Endodermal cell (in vitro differentiated cells): ENCODE measurements at regions not wholly inside any gene's neighbourhood (a gene's known extent, or its start where the extent isn't known, plus 50 kb on each side); places are given as distances from the start of the nearest gene placed in this dataset.

Experiments used
- DNase-seq: peaks from one replicate; pipeline ENCODE4 v3.0.0-alpha.2; 2017
- H3K27ac ChIP-seq: 2 replicates; pipeline ENCODE4 v1.5.1; 2013; ENCODE audit warnings: mild to moderate bottlenecking, low read depth, low read length, moderate library complexity
- H3K27me3 ChIP-seq: 2 replicates; pipeline ENCODE4 v1.6.1; 2013; ENCODE audit warnings: mild to moderate bottlenecking, low read length, moderate library complexity; ENCODE audit not compliant: insufficient read depth, control insufficient read depth, poor library complexity, severe bottlenecking
- H3K36me3 ChIP-seq: 2 replicates; pipeline ENCODE4 v1.7.0; 2013; ENCODE audit warnings: mild to moderate bottlenecking, low read length, moderate library complexity; ENCODE audit not compliant: control insufficient read depth, insufficient read depth
- H3K4me1 ChIP-seq: one replicate; pipeline ENCODE4 v1.7.0; 2013; ENCODE audit warnings: low read length; ENCODE audit not compliant: control insufficient read depth, insufficient read depth
- H3K4me3 ChIP-seq: 2 replicates; pipeline ENCODE4 v1.5.1; 2013; ENCODE audit warnings: mild to moderate bottlenecking, low read length, moderate library complexity
- H3K9ac ChIP-seq: 2 replicates; pipeline ENCODE4 v1.6.1; 2013; ENCODE audit warnings: mild to moderate bottlenecking, low read length, moderate library complexity; ENCODE audit not compliant: poor library complexity, severe bottlenecking; ENCODE audit errors: extremely low read depth
- H3K9me3 ChIP-seq: 2 replicates; pipeline ENCODE4 v1.6.1; 2013; ENCODE audit warnings: mild to moderate bottlenecking, low read length, moderate library complexity; ENCODE audit not compliant: control insufficient read depth
- H3K27ac Mint-ChIP-seq: 2 replicates; pipeline ENCODE4 v1.8.0; 2020; ENCODE audit warnings: mixed read lengths
- H3K27me3 Mint-ChIP-seq: 2 replicates; pipeline ENCODE4 v1.8.0; 2021; ENCODE audit warnings: mild to moderate bottlenecking, mixed read lengths; ENCODE audit not compliant: insufficient read depth
- H3K36me3 Mint-ChIP-seq: 2 replicates; pipeline ENCODE4 v1.8.0; 2020; ENCODE audit warnings: low read depth, mixed read lengths
- H3K4me1 Mint-ChIP-seq: 2 replicates; pipeline ENCODE4 v1.8.0; 2020; ENCODE audit warnings: mixed read lengths
- H3K4me3 Mint-ChIP-seq: 2 replicates; pipeline ENCODE4 v1.8.0; 2020; ENCODE audit warnings: mild to moderate bottlenecking, moderate library complexity, mixed read lengths
- H3K9me3 Mint-ChIP-seq: 2 replicates; pipeline ENCODE4 v1.8.0; 2020; ENCODE audit warnings: mild to moderate bottlenecking, mixed read lengths
- CTCF ChIP-seq: fragments of 200-600 bp; sonication (generic); conservative IDR thresholded peaks from 2 replicates; pipeline ENCODE4 v1.5.0; 2021; ENCODE audit warnings: antibody characterized with exemption, mild to moderate bottlenecking
- WGBS, 2 experiments: methylation state at CpG; one replicate each; pipeline versions ENCODE4 v1.1.5 to v1.1.7; 2013; ENCODE audit warnings: missing lambda C conversion rate in 2 of 2, mixed read lengths in 1 of 2; ENCODE audit not compliant: insufficient coverage in 1 of 2, insufficient read length in 1 of 2; 5-methylcytosine and 5-hydroxymethylcytosine counted together

- no peak for DNase-seq
- Histone ChIP-seq H3K36me3 (no peaks in the 10 kb centered on the region), H3K27ac (no peak overlapping the region), H3K9me3 (peaks cover 16% of the 10 kb centered on the region), H3K4me3 (no peak overlapping the region), H3K27me3 (no peaks in the 10 kb centered on the region), H3K4me1 (no peaks in the 10 kb centered on the region), H3K9ac (no peak overlapping the region)
- H3K4me1 Mint-ChIP-seq = no peaks in the 10 kb centered on the region
- no peak for TF ChIP-seq CTCF
- no peak overlapping the region for H3K27ac Mint-ChIP-seq
- peaks cover 6% of the 10 kb centered on the region for H3K9me3 Mint-ChIP-seq
- no peaks in the 10 kb centered on the region for H3K36me3 Mint-ChIP-seq
- H3K27me3 Mint-ChIP-seq = no peaks in the 10 kb centered on the region
- H3K4me3 Mint-ChIP-seq = no peak overlapping the region
Measured at GRCh38 chr2:204441316-204441715, 104.0 kb upstream of the PARD3B start.

- H3K36me3 Mint-ChIP-seq = no peaks in the 10 kb centered on the region
- H3K9me3 Mint-ChIP-seq = peaks cover 10% of the 10 kb centered on the region
- H3K27ac ChIP-seq = no peak overlapping the region
- no peaks in the 10 kb centered on the region for H3K27me3 ChIP-seq
- no peak overlapping the region for H3K27ac Mint-ChIP-seq
- no peaks in the 10 kb centered on the region for H3K27me3 Mint-ChIP-seq
- H3K9ac ChIP-seq = no peak overlapping the region
- no peaks in the 10 kb centered on the region for H3K4me1 ChIP-seq
- peaks cover 2% of the 10 kb centered on the region for H3K4me1 Mint-ChIP-seq
- 89 to 100% methylated on average over 3 of the region's 3 CpGs for WGBS, 2 experiments
- peaks cover 15% of the 10 kb centered on the region for H3K9me3 ChIP-seq
- no peak for DNase-seq
- H3K36me3 ChIP-seq = no peaks in the 10 kb centered on the region
- H3K4me3 Mint-ChIP-seq = no peak overlapping the region
- H3K4me3 ChIP-seq = no peak overlapping the region
- TF ChIP-seq CTCF = no peak
Measured at GRCh38 chr2:204445149-204445548, 100.1 kb upstream of the PARD3B start.

- Mint-ChIP-seq H3K4me3 (no peak overlapping the region), H3K36me3 (no peaks in the 10 kb centered on the region), H3K27me3 (no peaks in the 10 kb centered on the region), H3K9me3 (peaks cover 10% of the 10 kb centered on the region), H3K4me1 (peaks cover 10% of the 10 kb centered on the region), H3K27ac (no peak overlapping the region)
- Histone ChIP-seq H3K27ac (no peak overlapping the region), H3K4me3 (no peak overlapping the region), H3K27me3 (no peaks in the 10 kb centered on the region), H3K9ac (no peak overlapping the region), H3K36me3 (no peaks in the 10 kb centered on the region), H3K9me3 (peaks cover 12% of the 10 kb centered on the region), H3K4me1 (peaks cover 8% of the 10 kb centered on the region)
- no peak for DNase-seq
- TF ChIP-seq CTCF = no peak
- 100% methylated on average over 1 of the region's 2 CpGs; no CpG with 5 or more reads in 1 of the 2 experiments for whole genome bisulfite sequencing, 2 experiments
Measured at GRCh38 chr2:204447722-204448121, 97.6 kb upstream of the PARD3B start.
